ENCODE measurements at regions not wholly inside any gene's neighbourhood (a gene's known extent, or its start where the extent isn't known, plus 50 kb on each side); places are given as distances from the start of the nearest gene placed in this dataset.
"Not testable (repeated sequence)": the region's sequence is repeated elsewhere in the genome, so short reads cannot be mapped to it uniquely, and the experiment has no call there.

GRCh38 chr4:63983224-63983623 lies 426.0 kb downstream of the TECRL start:
- TF ChIP-seq, protein P1, sequence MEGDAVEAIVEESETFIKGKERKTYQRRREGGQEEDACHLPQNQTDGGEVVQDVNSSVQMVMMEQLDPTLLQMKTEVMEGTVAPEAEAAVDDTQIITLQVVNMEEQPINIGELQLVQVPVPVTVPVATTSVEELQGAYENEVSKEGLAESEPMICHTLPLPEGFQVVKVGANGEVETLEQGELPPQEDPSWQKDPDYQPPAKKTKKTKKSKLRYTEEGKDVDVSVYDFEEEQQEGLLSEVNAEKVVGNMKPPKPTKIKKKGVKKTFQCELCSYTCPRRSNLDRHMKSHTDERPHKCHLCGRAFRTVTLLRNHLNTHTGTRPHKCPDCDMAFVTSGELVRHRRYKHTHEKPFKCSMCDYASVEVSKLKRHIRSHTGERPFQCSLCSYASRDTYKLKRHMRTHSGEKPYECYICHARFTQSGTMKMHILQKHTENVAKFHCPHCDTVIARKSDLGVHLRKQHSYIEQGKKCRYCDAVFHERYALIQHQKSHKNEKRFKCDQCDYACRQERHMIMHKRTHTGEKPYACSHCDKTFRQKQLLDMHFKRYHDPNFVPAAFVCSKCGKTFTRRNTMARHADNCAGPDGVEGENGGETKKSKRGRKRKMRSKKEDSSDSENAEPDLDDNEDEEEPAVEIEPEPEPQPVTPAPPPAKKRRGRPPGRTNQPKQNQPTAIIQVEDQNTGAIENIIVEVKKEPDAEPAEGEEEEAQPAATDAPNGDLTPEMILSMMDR (IDR thresholded peaks at IDR 0.05) = no peak
- TF ChIP-seq POLR2A (IDR thresholded peaks at IDR 0.05) = no peak
- peaks cover 0 to 6% of the 10 kb centered on the region in 2 donors for H3K9me3 ChIP-seq
- DNase-seq = no peak
- H3K36me3 ChIP-seq = no peaks in the 10 kb centered on the region
- H3K4me3 ChIP-seq = no peak overlapping the region
- intact Hi-C loops (cut with DNase I; ENCODE audit: low total_unique reads) = no loop called here
- H3K4me1 ChIP-seq = no peaks in the 10 kb centered on the region
- no peak overlapping the region for H3K27ac ChIP-seq
- H3K27me3 ChIP-seq = no peaks in the 10 kb centered on the region

DNA sequence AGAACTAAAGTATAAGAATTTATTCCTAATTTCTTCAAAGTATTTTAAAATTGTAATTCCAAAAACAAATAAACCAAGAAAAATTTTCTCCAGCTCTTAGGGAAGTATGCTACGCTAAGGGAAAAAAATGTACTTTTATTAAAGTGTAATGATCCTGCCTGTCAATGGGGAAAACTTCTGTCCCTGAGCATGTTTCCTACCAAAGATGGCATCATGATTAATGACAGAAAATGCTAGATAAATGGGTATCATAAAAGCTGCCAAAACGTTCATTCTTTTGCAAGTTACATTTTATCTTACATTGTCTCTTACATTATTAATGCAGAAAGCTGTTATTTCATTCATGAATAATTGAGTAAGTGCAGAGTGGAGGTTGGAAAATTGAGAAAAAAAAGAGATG lies 443.4 kb downstream of the TECRL start:
- DNase-seq = no peak
- H3K4me1 ChIP-seq = no peaks in the 10 kb centered on the region
- TF ChIP-seq, protein P1 (IDR thresholded peaks at IDR 0.05) = no peak
- no peak for TF ChIP-seq POLR2A (IDR thresholded peaks at IDR 0.05)
- no peaks in the 10 kb centered on the region for H3K27me3 ChIP-seq
- no peak overlapping the region for H3K27ac ChIP-seq
- peaks cover 0 to 5% of the 10 kb centered on the region in 2 donors for H3K36me3 ChIP-seq
- no peak overlapping the region for H3K4me3 ChIP-seq
- H3K9me3 ChIP-seq = no peaks in the 10 kb centered on the region
- intact Hi-C loops (cut with DNase I; ENCODE audit: low total_unique reads) = no loop called here

GRCh38 chr4:63942706-63943286 lies 466.5 kb downstream of the TECRL start:
- H3K9me3 ChIP-seq; H3K4me1 ChIP-seq; H3K36me3 ChIP-seq; H3K4me3 ChIP-seq; H3K27ac ChIP-seq; DNase-seq; intact Hi-C loops (cut with DNase I; ENCODE audit: low total_unique reads); H3K27me3 ChIP-seq: not testable (repeated sequence)

- Histone ChIP-seq H3K27ac (peak overlapping the region; percentile 60 to 62), H3K36me3 (no peaks in the 10 kb centered on the region), H3K9me3 (no peaks in the 10 kb centered on the region), H3K4me1 (peaks cover 0 to 8% of the 10 kb centered on the region in 2 donors), H3K4me3 (peak overlapping the region in 1 of 2 donors; percentile 5), H3K27me3 (no peaks in the 10 kb centered on the region)
- TF ChIP-seq, protein P1 (IDR thresholded peaks at IDR 0.05) = no peak
- TF ChIP-seq POLR2A (IDR thresholded peaks at IDR 0.05) = no peak
- intact Hi-C loops (cut with DNase I; ENCODE audit: low total_unique reads) = no loop called here
- DNase-seq = peak; percentile 59 to 65
Measured at GRCh38 chr4:63937961-63938360, 471.3 kb downstream of the TECRL start.

DNA sequence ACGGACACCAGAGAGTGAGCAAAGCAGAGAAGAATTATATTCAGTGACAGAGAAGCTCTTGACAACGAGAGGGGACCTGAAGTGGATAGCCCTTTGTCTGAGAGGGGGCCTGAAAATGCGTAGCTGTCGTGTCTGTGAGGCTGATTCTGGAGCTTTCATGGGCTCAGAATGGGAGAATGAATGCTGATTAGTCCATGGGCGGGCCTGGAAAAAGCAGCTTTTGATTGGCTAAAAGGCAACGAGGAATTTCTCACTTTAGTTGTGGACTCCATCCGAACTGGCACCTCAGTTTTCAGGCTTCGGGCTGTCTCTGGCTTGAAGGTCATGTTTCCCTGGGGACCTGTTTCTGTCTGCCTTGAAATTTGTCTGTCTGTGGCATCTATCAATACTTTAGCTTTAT lies 487.1 kb downstream of the TECRL start:
- H3K36me3 ChIP-seq = no peaks in the 10 kb centered on the region
- intact Hi-C loops (cut with DNase I; ENCODE audit: low total_unique reads) = no loop called here
- H3K27ac ChIP-seq = no peak overlapping the region
- no peak overlapping the region for H3K4me3 ChIP-seq
- H3K9me3 ChIP-seq = no peaks in the 10 kb centered on the region
- no peak for DNase-seq
- no peaks in the 10 kb centered on the region for H3K4me1 ChIP-seq
- TF ChIP-seq, protein P1 (IDR thresholded peaks at IDR 0.05) = no peak
- no peak for TF ChIP-seq POLR2A (IDR thresholded peaks at IDR 0.05)
- no peaks in the 10 kb centered on the region for H3K27me3 ChIP-seq

- no peaks in the 10 kb centered on the region for H3K4me1 ChIP-seq
- H3K27me3 ChIP-seq = no peaks in the 10 kb centered on the region
- no peak overlapping the region for H3K4me3 ChIP-seq
- TF ChIP-seq POLR2A (IDR thresholded peaks at IDR 0.05) = no peak
- TF ChIP-seq, protein P1 (IDR thresholded peaks at IDR 0.05) = no peak
- H3K9me3 ChIP-seq = no peaks in the 10 kb centered on the region
- H3K36me3 ChIP-seq = no peaks in the 10 kb centered on the region
- DNase-seq = no peak
- intact Hi-C loops (cut with DNase I; ENCODE audit: low total_unique reads) = no loop called here
- H3K27ac ChIP-seq = no peak overlapping the region
Measured at GRCh38 chr4:63921561-63921960, 487.7 kb downstream of the TECRL start.

Data from uterus (tissue), 3 donors.